ENCODE measurements at regions not wholly inside any gene's neighbourhood (a gene's known extent, or its start where the extent isn't known, plus 50 kb on each side); places are given as distances from the start of the nearest gene placed in this dataset.
A peak's percentile ranks its signal among the peaks of the same experiment; 100 is the strongest.
"Not testable (repeated sequence)": the region's sequence is repeated elsewhere in the genome, so short reads cannot be mapped to it uniquely, and the experiment has no call there.

DNA sequence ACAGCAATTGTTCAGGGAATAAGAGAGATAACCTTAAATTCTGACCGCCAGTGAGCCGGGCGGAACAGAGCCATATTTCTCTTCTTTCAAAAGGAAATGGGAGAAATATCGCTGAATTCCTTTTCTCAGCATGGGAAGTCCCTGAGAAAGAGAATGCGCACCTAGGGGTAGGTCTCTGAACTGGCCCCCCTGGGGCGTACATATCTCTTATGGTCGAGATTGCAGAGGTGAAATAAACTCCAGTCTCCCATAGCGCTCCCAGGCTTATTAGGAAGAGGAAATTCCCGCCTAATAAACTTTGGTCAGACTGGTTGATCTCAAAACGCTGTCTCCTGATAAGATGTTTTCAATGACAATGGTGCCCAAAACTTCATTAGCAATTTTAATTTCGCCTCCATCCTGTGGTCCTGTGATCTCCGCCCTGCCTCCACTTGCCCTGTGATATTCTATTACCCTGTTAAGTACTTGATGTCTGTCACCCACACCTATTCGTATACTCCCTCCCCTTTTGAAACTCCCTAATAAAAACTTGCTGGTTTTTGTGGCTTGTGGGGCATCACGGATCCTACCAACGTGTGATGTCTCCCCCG lies 195.8 kb upstream of the HMCN1 start:
- DNase-seq, result not testable (repeated sequence)

DNA sequence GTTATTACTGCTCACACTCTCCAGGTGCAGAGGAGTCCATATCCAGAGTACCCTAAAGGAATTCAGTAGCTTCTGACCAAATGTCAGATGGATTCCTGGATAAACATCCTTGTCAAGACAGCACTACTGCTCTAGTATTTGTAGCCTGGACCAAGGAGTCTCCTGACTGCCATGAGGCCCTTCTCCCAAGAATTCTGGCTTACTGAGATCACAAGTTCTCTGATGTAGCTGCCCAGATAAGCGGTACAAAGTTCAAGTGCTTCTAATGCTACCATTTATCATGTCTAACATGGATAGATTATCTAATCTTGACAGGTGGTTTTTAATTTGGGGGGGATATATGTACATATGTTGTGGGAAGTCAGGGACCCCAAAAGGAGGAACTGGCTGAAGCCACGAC lies 196.6 kb upstream of the HMCN1 start:
- DNase-seq, result no peak

- no peak for DNase-seq
Measured at GRCh38 chr1:185536165-185536920, 197.8 kb upstream of the HMCN1 start.

DNA sequence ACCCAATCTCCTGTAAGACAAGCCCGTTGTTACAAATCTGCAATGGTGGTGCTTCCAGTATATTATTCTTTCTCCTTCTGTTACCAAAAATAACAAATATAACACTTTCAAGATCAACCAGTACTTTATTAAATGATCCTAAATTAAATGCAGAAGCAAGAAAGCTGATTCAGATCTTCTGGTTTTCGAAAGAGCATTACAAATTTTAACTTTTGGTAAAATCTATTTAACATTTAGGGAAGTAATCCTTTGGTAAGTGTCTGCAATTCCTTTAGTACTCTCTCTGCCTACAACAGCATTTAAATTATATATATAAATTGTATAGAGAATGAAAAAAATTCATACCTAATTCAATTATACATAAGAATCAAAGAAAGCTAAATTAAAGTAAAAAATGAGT lies 198.6 kb upstream of the HMCN1 start:
- no peak for DNase-seq

DNA sequence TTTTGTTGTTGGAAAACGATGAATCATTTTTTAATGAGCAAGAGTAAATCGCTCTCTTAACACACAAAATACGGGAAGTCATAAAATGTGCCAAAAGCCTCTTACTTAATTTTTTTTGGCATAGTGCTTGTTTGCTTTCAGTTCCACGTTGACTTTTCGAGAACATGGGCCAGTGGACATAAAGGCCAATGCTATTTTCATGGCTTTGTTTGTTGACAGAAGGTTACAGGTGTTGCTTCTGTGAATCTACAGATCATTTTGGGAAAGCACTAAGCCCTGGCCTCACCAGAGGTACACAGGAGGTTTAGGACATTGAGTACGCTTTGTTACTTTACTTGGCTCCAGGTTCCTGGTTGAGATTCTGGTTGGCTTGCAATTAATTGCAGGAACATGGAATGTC lies 199.4 kb upstream of the HMCN1 start:
- DNase-seq, result peak; percentile 39 to 93

DNA sequence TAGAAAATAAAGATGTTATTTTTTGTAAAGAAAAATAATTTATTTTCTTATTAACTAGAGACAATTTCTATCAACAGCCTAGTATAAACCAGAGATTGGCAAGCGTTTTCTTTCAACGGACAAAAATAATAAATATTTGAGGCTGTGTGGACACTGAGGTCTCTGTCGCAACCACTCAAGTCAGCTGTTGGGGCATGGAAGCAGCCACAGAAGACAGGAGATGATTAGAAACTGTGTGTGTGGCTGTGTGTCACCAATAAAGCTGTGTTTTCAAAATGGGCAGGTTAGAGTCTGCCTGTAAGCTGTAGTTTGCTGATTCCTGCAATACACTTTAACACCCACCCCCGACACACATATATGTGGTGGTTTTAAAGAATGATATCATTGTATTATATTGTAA lies 200.6 kb upstream of the HMCN1 start:
- no peak for DNase-seq

- no peak for DNase-seq
Measured at GRCh38 chr1:185532856-185533255, 201.3 kb upstream of the HMCN1 start.

GRCh38 chr1:185531838-185532237 lies 202.4 kb upstream of the HMCN1 start:
- no peak for DNase-seq

DNA sequence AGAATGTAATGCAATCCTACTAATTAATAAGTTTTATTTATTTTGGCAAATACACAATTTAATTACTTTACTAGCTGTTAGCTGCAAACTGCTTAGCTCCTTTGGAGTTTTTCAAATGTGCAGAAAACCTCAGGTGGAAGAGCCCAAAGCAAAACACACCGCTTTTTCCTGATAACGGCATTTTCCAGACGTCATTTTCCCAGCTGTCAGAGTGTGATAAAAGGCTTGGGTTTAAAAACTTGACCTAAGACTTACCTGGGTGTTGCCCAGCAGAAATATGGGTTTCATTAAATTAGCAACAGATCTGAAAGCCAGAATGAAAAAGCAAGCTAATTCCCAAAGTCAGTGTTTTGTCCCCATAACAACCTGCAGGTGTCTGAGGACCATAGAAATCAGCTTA lies 204.0 kb upstream of the HMCN1 start:
- DNase-seq, result no peak

GRCh38 chr1:185529673-185530072 lies 204.5 kb upstream of the HMCN1 start:
- no peak for DNase-seq

- no peak for DNase-seq
Measured at GRCh38 chr1:185528084-185528676, 206.0 kb upstream of the HMCN1 start.

- DNase-seq, result no peak
Measured at GRCh38 chr1:185526344-185527307, 207.6 kb upstream of the HMCN1 start.

GRCh38 chr1:185520188-185520920 lies 203.3 kb upstream of the IVNS1ABP start:
- DNase-seq, result no peak

GRCh38 chr1:185517808-185518419 lies 200.9 kb upstream of the IVNS1ABP start:
- no peak for DNase-seq

DNA sequence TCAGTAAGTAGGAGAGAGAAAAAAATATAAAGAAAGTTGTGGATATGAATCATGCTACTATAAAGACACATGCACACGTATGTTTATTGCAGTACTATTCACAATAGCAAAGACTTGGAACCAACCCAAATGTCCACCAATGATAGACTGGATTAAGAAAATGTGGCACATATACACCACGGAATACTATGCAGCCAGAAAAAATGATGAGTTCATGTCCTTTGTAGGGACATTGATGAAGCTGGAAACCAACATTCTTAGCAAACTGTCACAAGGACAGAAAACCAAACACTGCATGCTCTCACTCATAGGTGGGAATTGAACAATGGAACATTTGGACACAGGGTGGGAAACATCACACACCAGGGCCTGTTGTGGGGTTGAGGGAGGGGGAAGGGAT lies 200.3 kb upstream of the IVNS1ABP start:
- not testable (repeated sequence) for DNase-seq

DNA sequence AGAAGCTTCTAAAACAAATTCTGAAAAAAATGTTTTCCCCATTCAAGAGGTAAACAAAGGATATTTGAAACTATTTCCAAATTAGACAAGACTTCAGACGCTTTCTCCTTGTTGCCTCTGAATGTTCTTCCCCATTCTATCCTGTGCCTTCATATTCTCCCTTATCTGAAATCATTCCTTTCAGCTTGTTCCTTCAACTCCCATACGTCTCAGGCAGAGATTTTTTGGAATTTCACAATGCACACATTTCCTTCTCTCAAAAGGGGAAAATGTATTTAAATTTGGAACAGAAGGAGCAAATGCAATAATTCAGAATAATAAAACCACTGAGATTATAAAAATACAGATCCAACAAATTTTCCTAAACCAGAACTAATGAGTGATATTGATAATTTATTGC lies 198.7 kb upstream of the IVNS1ABP start:
- no peak for DNase-seq

GRCh38 chr1:185514311-185514710 lies 197.3 kb upstream of the IVNS1ABP start:
- no peak for DNase-seq

GRCh38 chr1:185512442-185512841 lies 195.4 kb upstream of the IVNS1ABP start:
- DNase-seq, result no peak

DNA sequence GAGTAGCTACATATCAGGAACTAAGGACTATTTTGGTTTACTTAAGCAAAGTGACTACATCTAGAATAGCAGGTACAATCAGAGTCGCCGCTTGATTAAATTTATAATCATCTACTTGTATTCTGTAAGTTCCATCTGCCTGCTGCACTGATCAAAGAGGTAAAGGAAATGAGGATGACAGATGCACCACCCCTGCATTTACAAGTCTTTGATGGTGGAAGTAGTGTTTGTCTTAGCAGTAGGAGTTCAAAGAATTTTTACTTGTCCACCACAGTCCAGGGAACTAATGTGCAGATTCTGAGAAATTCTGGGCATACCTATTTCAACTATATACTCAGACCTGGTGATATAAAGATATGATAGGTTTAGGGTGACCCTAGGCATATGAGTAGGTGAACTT lies 184.1 kb upstream of the IVNS1ABP start:
- no peak for DNase-seq

DNA sequence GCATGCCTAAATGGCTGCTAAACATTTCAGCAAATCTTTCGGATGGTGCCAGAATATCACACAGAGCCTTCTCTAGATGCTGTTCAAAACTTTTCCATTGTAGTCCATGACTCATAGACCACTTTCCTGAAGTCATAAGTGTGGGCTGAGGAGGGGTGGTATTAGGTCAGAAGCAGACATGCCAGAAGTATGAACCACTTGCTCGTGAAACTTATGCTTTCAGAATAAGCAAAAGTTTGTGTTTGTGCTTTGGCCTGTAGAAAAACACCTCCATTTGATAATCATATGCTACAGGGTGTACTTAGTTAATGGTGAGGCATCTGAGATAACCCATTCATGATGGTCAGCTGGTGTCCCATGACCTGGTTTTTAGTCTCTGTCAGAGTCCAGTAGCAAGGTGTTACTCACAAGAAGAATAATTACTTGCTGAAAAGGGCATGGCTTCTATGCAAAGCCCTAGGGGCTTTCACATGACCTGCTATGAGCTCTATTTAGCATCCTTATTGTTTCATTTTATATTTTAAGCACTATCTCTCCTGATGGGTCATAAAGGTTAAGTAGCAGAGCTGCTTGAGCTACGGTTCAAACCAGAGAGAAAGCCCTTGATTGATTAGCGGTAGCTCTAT lies 183.1 kb upstream of the IVNS1ABP start:
- no peak for DNase-seq

DNA sequence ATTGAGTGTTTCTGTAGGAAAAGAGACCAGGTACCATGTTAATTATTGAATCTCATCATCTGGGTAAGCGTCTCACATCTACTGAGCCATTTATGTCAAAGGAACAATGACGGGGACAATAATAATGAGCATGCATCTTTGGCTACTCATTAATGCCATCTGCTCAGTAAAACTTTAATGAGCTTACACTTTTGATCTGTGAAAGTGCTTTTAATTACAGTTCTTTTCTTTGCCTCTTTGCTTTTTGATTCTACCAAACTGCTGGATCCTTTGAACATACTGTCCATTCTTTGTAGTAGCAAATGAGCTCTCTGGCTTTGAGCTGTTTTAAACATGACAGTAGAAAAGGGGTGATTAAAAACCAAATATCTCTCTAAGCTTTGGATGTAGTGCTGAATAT lies 181.2 kb upstream of the IVNS1ABP start:
- no peak for DNase-seq

- DNase-seq, result no peak
Measured at GRCh38 chr1:185497177-185497576, 180.1 kb upstream of the IVNS1ABP start.

All from NCI-H2081 (cell line).